ENCODE measurements at regions not wholly inside any gene's neighbourhood (a gene's known extent, or its start where the extent isn't known, plus 50 kb on each side); places are given as distances from the start of the nearest gene placed in this dataset.

DNA sequence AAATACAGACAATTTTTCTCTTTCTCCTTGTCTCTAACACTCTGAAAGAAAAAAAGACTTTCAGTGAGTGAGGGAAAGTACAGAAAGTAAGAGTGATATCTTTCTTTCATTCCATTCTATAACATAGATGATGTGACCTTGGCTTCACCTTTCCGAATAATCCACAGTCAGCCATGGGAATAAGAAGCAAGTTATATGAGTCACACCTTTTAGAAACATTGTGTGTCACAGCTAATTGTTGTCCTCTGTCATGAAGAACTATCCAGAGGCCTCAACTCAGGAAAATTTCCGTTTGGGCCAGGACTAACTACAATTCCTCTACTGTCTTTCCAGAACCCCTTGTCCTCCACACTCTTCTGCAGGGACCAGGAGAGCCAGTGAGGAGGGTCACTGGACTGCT lies 209.7 kb upstream of the FAR2 start:
- TF ChIP-seq, protein P1, sequence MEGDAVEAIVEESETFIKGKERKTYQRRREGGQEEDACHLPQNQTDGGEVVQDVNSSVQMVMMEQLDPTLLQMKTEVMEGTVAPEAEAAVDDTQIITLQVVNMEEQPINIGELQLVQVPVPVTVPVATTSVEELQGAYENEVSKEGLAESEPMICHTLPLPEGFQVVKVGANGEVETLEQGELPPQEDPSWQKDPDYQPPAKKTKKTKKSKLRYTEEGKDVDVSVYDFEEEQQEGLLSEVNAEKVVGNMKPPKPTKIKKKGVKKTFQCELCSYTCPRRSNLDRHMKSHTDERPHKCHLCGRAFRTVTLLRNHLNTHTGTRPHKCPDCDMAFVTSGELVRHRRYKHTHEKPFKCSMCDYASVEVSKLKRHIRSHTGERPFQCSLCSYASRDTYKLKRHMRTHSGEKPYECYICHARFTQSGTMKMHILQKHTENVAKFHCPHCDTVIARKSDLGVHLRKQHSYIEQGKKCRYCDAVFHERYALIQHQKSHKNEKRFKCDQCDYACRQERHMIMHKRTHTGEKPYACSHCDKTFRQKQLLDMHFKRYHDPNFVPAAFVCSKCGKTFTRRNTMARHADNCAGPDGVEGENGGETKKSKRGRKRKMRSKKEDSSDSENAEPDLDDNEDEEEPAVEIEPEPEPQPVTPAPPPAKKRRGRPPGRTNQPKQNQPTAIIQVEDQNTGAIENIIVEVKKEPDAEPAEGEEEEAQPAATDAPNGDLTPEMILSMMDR (IDR thresholded peaks at IDR 0.05): no peak
- Mint-ChIP-seq H3K36me3 (ENCODE audit: unreplicated experiment) (no peaks in the 10 kb centered on the region), H3K27me3 (ENCODE audit: unreplicated experiment) (no peaks in the 10 kb centered on the region), H3K4me1 (ENCODE audit: unreplicated experiment) (peaks cover 39% of the 10 kb centered on the region), H3K4me3 (ENCODE audit: unreplicated experiment) (no peak overlapping the region), H3K9me3 (ENCODE audit: unreplicated experiment) (peaks cover 4% of the 10 kb centered on the region), H3K27ac (ENCODE audit: unreplicated experiment) (peak overlapping the region; percentile 39)
- no peak for DNase-seq (ENCODE audit: extremely low spot score, unreplicated experiment)

DNA sequence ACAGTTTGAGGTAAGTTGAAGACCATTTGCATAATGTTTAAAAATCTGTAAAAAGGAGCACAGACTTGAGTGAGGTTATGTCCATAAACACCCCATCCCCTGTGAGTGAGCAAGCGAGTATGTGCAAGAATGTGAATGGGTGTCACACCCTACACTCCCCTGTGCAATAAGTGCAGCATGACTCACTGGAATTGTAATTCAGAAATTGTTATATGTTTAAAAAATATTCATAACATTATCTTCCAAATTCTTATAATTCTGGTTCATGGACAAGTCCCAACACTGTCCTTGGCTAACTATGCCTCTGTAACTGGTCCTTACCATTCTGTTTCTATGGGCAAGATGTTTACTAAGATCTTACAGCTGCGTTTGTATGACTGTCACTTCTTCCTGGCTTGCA lies 207.8 kb upstream of the FAR2 start:
- TF ChIP-seq, protein P1 (IDR thresholded peaks at IDR 0.05): no peak
- Mint-ChIP-seq H3K4me3 (ENCODE audit: unreplicated experiment) (no peak overlapping the region), H3K4me1 (ENCODE audit: unreplicated experiment) (peaks cover 37% of the 10 kb centered on the region), H3K27me3 (ENCODE audit: unreplicated experiment) (no peaks in the 10 kb centered on the region), H3K27ac (ENCODE audit: unreplicated experiment) (peak overlapping the region; percentile 39), H3K36me3 (ENCODE audit: unreplicated experiment) (no peaks in the 10 kb centered on the region), H3K9me3 (ENCODE audit: unreplicated experiment) (peaks cover 4% of the 10 kb centered on the region)
- DNase-seq (ENCODE audit: extremely low spot score, unreplicated experiment): no peak

DNA sequence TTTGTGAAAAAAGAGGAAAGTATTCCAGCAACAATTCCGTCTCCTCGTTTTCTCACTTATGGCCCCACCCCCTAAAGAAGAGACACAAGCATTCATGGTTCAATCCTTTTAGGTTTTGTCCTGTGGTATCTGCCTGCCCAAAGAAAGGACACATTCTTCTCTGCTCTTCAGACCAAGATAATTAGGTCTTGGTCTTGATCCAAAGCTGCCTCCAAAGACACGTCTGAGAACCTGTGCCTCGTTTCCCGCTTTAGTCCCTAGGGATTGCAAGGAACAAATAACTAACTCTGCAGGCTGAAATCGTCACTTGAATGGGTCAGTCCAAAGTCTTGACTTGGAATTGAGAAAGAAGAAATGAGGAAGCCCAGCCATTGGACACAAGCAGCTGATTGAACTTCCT lies 202.7 kb upstream of the FAR2 start:
- TF ChIP-seq, protein P1 (IDR thresholded peaks at IDR 0.05): no peak
- peaks cover 7% of the 10 kb centered on the region for H3K9me3 Mint-ChIP-seq (ENCODE audit: unreplicated experiment)
- H3K4me1 Mint-ChIP-seq (ENCODE audit: unreplicated experiment): peaks cover 18% of the 10 kb centered on the region
- H3K27ac Mint-ChIP-seq (ENCODE audit: unreplicated experiment): no peak overlapping the region
- H3K27me3 Mint-ChIP-seq (ENCODE audit: unreplicated experiment): no peaks in the 10 kb centered on the region
- H3K36me3 Mint-ChIP-seq (ENCODE audit: unreplicated experiment): no peaks in the 10 kb centered on the region
- no peak overlapping the region for H3K4me3 Mint-ChIP-seq (ENCODE audit: unreplicated experiment)
- no peak for DNase-seq (ENCODE audit: extremely low spot score, unreplicated experiment)

DNA sequence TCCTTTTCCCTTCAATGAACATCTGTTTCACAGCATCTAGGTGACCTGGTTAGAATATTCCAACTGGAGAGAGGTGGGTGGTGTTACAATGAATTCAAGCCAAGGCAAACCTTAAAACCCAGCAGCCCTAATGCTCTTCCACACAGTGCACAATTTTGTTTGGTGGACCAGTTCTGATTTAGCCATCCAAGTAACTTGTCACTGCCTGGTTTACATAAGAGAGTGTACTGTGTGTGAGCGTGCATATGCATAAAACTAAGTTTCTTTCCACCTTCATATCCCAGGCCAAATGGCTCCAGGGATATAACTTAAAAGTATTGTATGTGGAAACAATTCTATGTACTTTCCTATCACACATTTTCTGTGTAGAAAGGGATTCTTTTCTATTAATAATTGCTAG lies 200.4 kb upstream of the FAR2 start:
- H3K9me3 Mint-ChIP-seq (ENCODE audit: unreplicated experiment): peaks cover 6% of the 10 kb centered on the region
- H3K36me3 Mint-ChIP-seq (ENCODE audit: unreplicated experiment): no peaks in the 10 kb centered on the region
- H3K4me1 Mint-ChIP-seq (ENCODE audit: unreplicated experiment): peaks cover 12% of the 10 kb centered on the region
- DNase-seq (ENCODE audit: extremely low spot score, unreplicated experiment): no peak
- TF ChIP-seq, protein P1 (IDR thresholded peaks at IDR 0.05): no peak
- no peaks in the 10 kb centered on the region for H3K27me3 Mint-ChIP-seq (ENCODE audit: unreplicated experiment)
- no peak overlapping the region for H3K27ac Mint-ChIP-seq (ENCODE audit: unreplicated experiment)
- no peak overlapping the region for H3K4me3 Mint-ChIP-seq (ENCODE audit: unreplicated experiment)

DNA sequence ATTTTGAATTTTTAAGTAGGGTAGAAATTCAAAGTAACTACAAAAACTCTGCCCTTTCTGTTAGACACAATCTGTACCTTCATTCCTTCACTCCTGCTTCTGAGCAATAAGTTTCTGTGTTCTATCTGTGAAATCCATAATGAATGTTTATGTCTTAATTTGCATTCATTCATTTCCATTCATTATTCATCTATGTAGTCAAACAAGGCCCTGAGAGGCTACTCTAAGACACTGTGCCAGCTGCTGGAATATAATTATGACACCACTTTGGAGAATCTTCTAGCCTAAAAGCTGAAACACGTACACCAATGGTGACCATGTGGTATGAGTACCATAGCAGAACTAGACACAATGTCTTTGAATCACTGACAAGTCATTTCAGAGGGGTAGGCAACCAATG lies 199.9 kb upstream of the FAR2 start:
- Mint-ChIP-seq H3K36me3 (ENCODE audit: unreplicated experiment) (no peaks in the 10 kb centered on the region), H3K4me1 (ENCODE audit: unreplicated experiment) (peaks cover 12% of the 10 kb centered on the region)

More for the DNA sequence above, 199.9 kb upstream of the FAR2 start:
- DNase-seq (ENCODE audit: extremely low spot score, unreplicated experiment): no peak
- Mint-ChIP-seq H3K27ac (ENCODE audit: unreplicated experiment) (no peak overlapping the region), H3K4me3 (ENCODE audit: unreplicated experiment) (no peak overlapping the region), H3K27me3 (ENCODE audit: unreplicated experiment) (no peaks in the 10 kb centered on the region), H3K9me3 (ENCODE audit: unreplicated experiment) (peaks cover 3% of the 10 kb centered on the region)
- TF ChIP-seq, protein P1 (IDR thresholded peaks at IDR 0.05): no peak

All from osteocyte (in vitro differentiated cells).